Iris pigment epithelial cell (primary cell): ENCODE measurements at regions not wholly inside any gene's neighbourhood (a gene's known extent, or its start where the extent isn't known, plus 50 kb on each side); places are given as distances from the start of the nearest gene placed in this dataset.
"Not testable (repeated sequence)": the region's sequence is repeated elsewhere in the genome, so short reads cannot be mapped to it uniquely, and the experiment has no call there.

Experiments used
- DNase-seq: peaks from one replicate; pipeline ENCODE4 v3.0.0-alpha.2; 2011; ENCODE audit warnings: low read depth

DNA sequence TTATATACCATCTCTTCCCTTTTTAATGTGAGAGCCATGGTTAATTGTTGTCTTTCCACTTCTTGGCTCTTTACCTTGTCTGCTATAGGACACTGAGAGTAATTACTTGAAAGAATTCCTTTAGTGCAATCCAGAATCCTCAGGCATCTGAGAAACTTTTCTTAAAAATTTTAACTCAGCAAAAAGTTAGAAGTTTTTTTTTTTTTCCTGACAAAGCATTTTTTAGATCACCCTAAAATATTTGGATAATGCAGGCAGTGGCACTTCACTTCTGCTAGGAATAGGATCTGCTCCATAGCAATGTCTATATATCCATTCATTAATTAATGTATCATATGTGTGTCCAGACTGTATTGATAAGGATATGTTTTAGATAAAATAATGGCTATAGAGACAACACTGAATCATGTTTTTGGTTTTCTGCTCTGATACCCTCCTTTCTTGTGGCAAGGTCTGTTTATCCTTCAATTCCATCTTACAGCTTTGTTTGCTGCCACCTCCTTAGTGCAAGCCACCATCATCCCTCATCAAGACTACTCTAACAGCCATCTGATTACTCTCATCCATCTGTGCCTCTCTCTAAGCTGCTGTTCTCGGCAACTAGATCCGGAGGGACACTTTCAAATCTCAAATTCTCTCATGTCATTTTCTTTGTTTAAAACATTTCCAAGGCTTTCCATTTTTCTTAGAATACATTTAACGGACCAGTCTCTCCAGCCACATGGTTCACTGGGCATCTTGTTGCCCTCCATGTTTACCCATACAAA lies 563.5 kb downstream of the EDEM1 start:
- DNase-seq: no peak

GRCh38 chr3:5754602-5755001 lies 567.1 kb downstream of the EDEM1 start:
- no peak for DNase-seq

DNA sequence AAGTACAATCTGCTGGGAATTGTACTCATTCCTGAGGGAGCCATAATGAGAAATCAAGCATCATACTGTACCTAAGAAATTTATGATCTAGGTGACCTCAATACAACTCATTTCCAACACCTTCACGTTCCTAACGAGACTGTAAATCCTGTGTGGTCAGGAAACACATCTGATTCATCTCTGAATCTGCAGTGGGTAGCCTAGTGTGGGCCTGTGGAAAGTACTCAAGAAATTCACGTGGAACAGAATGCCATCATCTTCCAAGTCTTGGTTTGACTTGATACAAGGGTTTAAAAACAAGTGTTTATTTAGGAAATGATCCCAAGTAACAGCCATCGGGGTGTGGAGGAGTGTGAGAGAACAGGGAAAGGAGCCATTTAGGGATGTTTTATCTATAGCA lies 568.9 kb downstream of the EDEM1 start:
- no peak for DNase-seq

DNA sequence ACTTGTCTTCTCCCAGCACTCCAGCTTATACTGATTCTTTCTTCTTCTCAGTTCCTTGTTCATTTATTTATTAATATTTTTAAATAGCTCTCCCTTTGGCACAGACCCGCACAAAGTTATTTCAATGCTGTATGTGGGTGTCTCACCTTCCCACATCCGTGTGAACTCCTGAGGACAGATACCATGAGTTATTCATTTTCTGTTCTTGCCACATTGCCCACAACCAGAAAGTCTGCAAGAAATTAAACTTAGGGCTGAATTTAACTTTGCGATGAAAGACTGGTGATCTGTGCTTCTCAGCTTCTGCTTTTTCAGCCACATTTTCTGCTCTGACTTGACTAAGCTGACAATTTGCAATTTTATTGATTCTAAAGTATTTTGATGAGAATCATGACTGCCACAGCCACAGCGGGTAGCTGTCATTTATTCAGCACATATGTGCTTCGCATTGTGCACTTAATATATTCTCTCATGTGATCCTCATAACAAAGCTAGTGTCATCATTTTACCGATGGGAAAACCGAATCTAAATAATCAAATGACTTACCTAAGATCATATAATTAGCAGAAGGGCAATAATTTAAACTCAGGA lies 569.8 kb downstream of the EDEM1 start:
- no peak for DNase-seq

- DNase-seq: no peak
Observed at GRCh38 chr3:5758699-5759098, 571.2 kb downstream of the EDEM1 start.

- DNase-seq: no peak
Observed at GRCh38 chr3:5762506-5762905, 575.0 kb downstream of the EDEM1 start.

GRCh38 chr3:5766848-5767247 lies 579.3 kb downstream of the EDEM1 start:
- no peak for DNase-seq

- no peak for DNase-seq
Observed at GRCh38 chr3:5767304-5767703, 579.8 kb downstream of the EDEM1 start.

DNA sequence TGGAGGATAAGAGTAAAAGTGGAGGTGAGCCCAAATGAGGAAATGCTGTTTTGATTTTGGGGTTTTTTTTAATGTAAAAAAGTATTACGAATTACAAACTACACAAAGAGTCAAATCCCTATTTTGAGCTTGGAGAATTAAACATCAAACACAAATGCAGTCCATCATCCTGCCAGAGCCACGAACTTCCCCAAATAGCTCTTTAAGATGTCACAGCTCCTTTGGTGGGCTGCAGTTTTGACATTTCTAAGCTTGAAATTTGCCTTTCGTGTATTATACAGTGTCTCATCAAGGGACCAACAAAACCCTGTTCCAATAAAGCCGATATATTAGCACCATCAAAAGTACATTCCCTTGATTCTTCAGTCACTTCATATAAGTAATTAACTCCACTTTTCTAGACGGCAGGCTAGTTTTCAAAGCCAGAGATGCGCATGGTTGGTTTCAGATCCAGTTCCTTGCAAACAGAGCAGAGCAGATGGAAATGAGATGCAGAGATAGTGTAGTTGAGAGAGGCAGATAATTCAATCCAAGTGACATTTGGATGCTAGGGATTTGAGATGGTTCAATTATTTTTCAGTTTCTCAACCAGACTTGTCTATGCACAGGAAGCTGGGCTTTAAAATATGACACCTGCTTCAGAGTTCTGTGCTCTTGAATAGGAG lies 580.9 kb downstream of the EDEM1 start:
- DNase-seq: no peak

GRCh38 chr3:5769825-5770224 lies 582.3 kb downstream of the EDEM1 start:
- DNase-seq: no peak

- no peak for DNase-seq
Observed at GRCh38 chr3:5774337-5774736, 586.8 kb downstream of the EDEM1 start.

DNA sequence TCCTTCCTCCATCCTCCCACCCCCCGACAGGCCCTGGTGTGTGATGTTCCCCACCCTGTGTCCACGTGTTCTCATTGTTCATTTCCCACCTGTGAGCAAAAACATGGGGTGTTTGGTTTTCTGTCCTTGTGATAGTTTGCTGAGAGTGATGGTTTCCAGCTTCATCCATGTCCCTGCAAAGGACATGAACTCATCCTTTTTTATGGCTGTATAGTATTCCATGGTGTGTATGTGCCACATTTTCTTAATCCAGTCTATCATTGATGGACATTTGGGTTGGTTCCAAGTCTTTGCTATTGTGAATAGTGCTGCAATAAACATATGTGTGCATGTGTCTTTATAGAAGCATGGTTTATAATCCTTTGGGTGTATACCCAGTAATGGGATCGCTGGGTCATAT lies 587.6 kb downstream of the EDEM1 start:
- not testable (repeated sequence) for DNase-seq

GRCh38 chr3:5784690-5785089 lies 597.2 kb downstream of the EDEM1 start:
- DNase-seq: peak; percentile 2

GRCh38 chr3:5787861-5788488 lies 600.5 kb downstream of the EDEM1 start:
- DNase-seq: no peak

GRCh38 chr3:5788496-5788895 lies 601.0 kb downstream of the EDEM1 start:
- no peak for DNase-seq

GRCh38 chr3:5791558-5791957 lies 604.1 kb downstream of the EDEM1 start:
- peak; percentile 35 for DNase-seq

GRCh38 chr3:5796541-5796940 lies 609.0 kb downstream of the EDEM1 start:
- no peak for DNase-seq

DNA sequence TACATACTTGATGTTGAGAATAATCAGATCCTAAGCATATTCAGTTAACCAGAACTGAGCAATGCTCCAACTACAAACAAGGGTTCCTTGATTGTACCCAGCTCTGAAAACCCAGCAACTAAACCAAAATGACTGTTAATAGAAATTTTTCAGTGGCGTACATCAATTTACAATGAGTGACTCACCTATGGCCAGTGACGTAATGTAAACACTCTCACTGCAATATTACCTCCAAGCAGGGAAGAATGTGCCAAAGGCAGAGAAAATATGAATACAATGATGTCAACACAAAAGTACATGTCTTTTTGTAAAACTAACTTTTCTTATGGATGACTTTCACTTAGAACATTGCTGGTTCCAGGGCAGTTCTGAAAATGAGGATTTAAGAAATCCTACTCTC lies 611.3 kb downstream of the EDEM1 start:
- DNase-seq: peak; percentile 32

DNA sequence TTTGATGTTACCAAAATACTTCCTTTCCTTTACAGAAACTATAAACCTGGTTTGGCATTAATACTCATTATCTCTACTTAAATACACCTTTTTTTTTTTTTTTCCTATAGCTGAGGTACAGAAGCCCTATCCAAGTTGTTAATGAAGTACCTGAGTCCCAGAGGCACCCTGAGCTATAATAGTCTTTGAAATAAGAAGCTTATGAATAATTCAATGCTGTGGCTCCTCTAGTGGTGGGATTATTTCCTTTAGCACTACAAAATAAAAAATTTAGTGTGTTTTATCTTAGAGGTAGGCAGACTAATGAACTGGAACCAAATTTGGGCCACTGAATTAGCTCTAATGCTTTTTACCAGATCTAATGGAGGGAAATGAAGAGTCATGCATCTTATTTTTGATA lies 611.9 kb downstream of the EDEM1 start:
- DNase-seq: no peak

DNA sequence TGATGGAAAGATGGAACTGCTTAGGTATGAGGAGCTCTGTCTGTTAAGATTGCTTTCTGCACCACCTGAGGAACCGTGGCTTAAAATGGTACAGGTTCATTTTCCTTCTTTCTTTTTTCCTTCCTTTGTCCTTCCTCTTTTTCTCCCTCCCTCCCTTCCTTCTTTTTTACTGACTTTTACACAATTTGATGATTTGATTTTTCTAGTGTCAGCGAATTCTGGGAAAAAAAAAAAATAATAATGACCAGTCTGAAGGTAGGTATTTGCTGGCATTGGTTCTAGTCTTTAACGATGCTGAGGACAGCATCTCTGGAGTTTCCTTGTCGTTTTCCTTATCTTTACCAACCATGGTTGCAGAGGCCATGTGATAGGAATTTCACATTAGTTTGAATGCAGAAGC lies 613.5 kb downstream of the EDEM1 start:
- DNase-seq: no peak

DNA sequence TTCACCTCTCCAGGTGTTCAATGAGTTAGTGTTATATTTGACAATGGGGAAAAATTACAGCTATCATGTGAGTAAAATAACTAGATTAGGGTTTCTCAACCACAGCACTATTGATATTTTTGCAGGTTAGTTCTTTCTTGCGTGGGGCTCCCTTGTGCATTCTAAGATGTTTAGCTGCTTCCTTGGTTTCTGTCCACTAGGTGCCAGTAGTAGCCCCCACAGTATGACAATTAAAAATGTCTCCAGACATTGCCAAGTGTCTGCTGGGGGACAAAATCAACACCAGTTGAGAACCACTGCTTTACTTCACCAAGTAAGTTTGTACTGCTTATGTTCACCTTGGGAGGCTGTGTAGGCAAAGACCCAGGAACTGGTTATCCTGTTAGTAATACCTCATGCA lies 618.7 kb downstream of the EDEM1 start:
- no peak for DNase-seq

GRCh38 chr3:5809586-5810246 lies 622.2 kb downstream of the EDEM1 start:
- no peak for DNase-seq
